GM23338 (cell line): ENCODE measurements at regions not wholly inside any gene's neighbourhood (a gene's known extent, or its start where the extent isn't known, plus 50 kb on each side); places are given as distances from the start of the nearest gene placed in this dataset.

Source experiments
- ATAC-seq: fragments of 200-7000 bp; cut with Tn5 transposase; 3 replicates; pipeline ENCODE4 v1.9.1; 2020
- DNase-seq: peaks from one replicate; pipeline ENCODE4 v3.0.0-alpha.2; 2015; ENCODE audit warnings: low spot score
- H2AFZ ChIP-seq: fragments of 200-600 bp; sonication (generic); 2 replicates; pipeline ENCODE4 v1.8.0; 2016; ENCODE audit warnings: antibody characterized with exemption, mild to moderate bottlenecking, moderate library complexity
- H3F3A ChIP-seq: fragments of 200-600 bp; sonication (generic); replicated peaks from 2 replicates; pipeline ENCODE4 v1.8.0; 2017; ENCODE audit warnings: antibody characterized with exemption, mixed run types, low read depth
- H3K27ac ChIP-seq: fragments of 200-600 bp; sonication (generic); 2 replicates; pipeline ENCODE4 v1.6.1; 2016; ENCODE audit warnings: low read depth
- H3K27me3 ChIP-seq: fragments of 200-600 bp; sonication (generic); 2 replicates; pipeline ENCODE4 v1.8.0; 2016; ENCODE audit warnings: mild to moderate bottlenecking, mixed run types, moderate library complexity; ENCODE audit not compliant: insufficient read depth
- H3K36me3 ChIP-seq: fragments of 200-600 bp; sonication (generic); 2 replicates; pipeline ENCODE4 v1.8.0; 2016; ENCODE audit warnings: mild to moderate bottlenecking; ENCODE audit not compliant: insufficient read depth
- H3K4me1 ChIP-seq: fragments of 200-600 bp; sonication (generic); 2 replicates; pipeline ENCODE4 v1.8.0; 2016; ENCODE audit warnings: mild to moderate bottlenecking, moderate library complexity; ENCODE audit not compliant: insufficient read depth
- H3K4me2 ChIP-seq: fragments of 200-600 bp; sonication (generic); 2 replicates; pipeline ENCODE4 v1.7.1; 2017; ENCODE audit warnings: mixed run types
- H3K4me3 ChIP-seq: fragments of 200-600 bp; sonication (generic); 2 replicates; pipeline ENCODE4 v1.6.1; 2016; ENCODE audit warnings: mixed run types
- H3K79me2 ChIP-seq: fragments of 200-600 bp; sonication (generic); replicated peaks from 2 replicates; pipeline ENCODE4 v1.8.0; 2017; ENCODE audit warnings: mild to moderate bottlenecking; ENCODE audit not compliant: insufficient read depth
- H3K9me2 ChIP-seq: fragments of 200-600 bp; sonication (generic); 2 replicates; pipeline ENCODE4 v1.8.0; 2017; ENCODE audit not compliant: insufficient read depth
- H4K20me1 ChIP-seq: fragments of 200-600 bp; sonication (generic); replicated peaks from 2 replicates; pipeline ENCODE4 v1.8.0; 2017; ENCODE audit warnings: mild to moderate bottlenecking; ENCODE audit not compliant: insufficient read depth
- H3K27ac Mint-ChIP-seq: 2 replicates; pipeline ENCODE4 v1.8.0; 2020; ENCODE audit warnings: inconsistent platforms, mild to moderate bottlenecking, moderate library complexity, mixed read lengths
- H3K27me3 Mint-ChIP-seq: 3 replicates; pipeline ENCODE4 v1.8.0; 2022; ENCODE audit warnings: low read depth, mild to moderate bottlenecking, moderate library complexity, mixed read lengths, inconsistent platforms; ENCODE audit not compliant: insufficient read depth, poor library complexity
- H3K36me3 Mint-ChIP-seq: 3 replicates; pipeline ENCODE4 v1.8.0; 2021; ENCODE audit warnings: low read depth, mild to moderate bottlenecking, inconsistent platforms, moderate library complexity, mixed read lengths
- H3K4me1 Mint-ChIP-seq: 3 replicates; pipeline ENCODE4 v1.8.0; 2020; ENCODE audit warnings: mild to moderate bottlenecking, inconsistent platforms, mixed read lengths
- H3K4me3 Mint-ChIP-seq: 3 replicates; pipeline ENCODE4 v1.8.0; 2021; ENCODE audit warnings: moderate library complexity, mild to moderate bottlenecking, inconsistent platforms, mixed read lengths
- H3K9me3 Mint-ChIP-seq: 3 replicates; pipeline ENCODE4 v1.8.0; 2020; ENCODE audit warnings: moderate library complexity, mild to moderate bottlenecking, inconsistent platforms, mixed read lengths
- POLR2AphosphoS5 ChIP-seq: IDR thresholded peaks from 2 replicates; pipeline ENCODE4 v1.6.1; 2016; ENCODE audit warnings: antibody characterized with exemption, low read depth
- TF ChIP-seq, protein P1 (sequence below): fragments of 250-450 bp; sonication (Bioruptor Pico); IDR thresholded peaks from 2 replicates; pipeline ENCODE4 v1.5.0; 2020; ENCODE audit warnings: mild to moderate bottlenecking, moderate library complexity
- TF ChIP-seq, protein P2 (sequence below): IDR thresholded peaks from 2 replicates; pipeline ENCODE4 v1.6.1; 2016; ENCODE audit warnings: antibody characterized with exemption

DNA sequence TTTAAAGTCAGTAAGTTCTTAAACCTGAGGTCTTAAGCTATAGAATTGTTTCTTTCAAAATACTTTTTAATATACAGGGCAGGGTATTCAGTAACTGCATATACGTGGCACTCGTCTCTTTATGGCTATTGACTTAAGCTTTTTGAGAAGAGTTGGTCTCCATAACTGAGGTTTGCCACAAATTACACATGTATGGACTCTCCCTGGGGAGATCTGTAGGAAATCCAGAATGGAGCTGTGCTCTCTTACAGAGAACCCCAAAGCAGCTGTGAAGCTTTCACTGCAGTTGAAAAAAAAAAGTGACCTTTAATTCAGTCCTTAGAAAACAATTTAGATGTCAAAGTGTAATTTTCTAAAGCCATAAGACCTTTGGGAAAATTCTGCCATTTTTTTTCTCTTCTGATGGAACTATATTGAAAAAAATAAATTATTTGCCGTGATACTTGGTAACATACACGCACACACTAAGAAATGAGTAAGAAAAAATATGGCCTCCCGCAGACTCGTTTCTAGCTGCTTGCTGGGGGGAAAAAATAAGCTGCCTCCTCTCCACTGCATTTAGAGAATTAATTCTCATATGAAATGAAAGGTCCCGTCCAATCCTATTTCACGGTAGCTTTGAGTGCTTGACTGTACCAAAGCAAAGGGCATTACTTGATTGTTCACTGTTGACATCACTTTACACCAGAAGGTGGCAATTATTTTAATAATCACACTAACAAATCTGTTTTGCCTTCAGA is 159.4 kb upstream of the TENM3 start:
- Mint-ChIP-seq H3K9me3 (no peaks in the 10 kb centered on the region), H3K4me1 (peaks cover 48% of the 10 kb centered on the region), H3K36me3 (no peaks in the 10 kb centered on the region), H3K27me3 (no peaks in the 10 kb centered on the region), H3K4me3 (no peak overlapping the region), H3K27ac (peak overlapping the region; percentile 70; the same call in 1 of the 2 replicates)
- H3K27ac ChIP-seq, result peak overlapping the region; percentile 67; the same call in 1 of the 2 replicates
- peak overlapping the region; percentile 22 for H3K4me2 ChIP-seq
- no peaks in the 10 kb centered on the region for H3K27me3 ChIP-seq
- H3K9me2 ChIP-seq, result no peaks in the 10 kb centered on the region
- peaks cover 50% of the 10 kb centered on the region for H3K4me1 ChIP-seq
- TF ChIP-seq POLR2AphosphoS5, result no peak
- TF ChIP-seq, protein P1, sequence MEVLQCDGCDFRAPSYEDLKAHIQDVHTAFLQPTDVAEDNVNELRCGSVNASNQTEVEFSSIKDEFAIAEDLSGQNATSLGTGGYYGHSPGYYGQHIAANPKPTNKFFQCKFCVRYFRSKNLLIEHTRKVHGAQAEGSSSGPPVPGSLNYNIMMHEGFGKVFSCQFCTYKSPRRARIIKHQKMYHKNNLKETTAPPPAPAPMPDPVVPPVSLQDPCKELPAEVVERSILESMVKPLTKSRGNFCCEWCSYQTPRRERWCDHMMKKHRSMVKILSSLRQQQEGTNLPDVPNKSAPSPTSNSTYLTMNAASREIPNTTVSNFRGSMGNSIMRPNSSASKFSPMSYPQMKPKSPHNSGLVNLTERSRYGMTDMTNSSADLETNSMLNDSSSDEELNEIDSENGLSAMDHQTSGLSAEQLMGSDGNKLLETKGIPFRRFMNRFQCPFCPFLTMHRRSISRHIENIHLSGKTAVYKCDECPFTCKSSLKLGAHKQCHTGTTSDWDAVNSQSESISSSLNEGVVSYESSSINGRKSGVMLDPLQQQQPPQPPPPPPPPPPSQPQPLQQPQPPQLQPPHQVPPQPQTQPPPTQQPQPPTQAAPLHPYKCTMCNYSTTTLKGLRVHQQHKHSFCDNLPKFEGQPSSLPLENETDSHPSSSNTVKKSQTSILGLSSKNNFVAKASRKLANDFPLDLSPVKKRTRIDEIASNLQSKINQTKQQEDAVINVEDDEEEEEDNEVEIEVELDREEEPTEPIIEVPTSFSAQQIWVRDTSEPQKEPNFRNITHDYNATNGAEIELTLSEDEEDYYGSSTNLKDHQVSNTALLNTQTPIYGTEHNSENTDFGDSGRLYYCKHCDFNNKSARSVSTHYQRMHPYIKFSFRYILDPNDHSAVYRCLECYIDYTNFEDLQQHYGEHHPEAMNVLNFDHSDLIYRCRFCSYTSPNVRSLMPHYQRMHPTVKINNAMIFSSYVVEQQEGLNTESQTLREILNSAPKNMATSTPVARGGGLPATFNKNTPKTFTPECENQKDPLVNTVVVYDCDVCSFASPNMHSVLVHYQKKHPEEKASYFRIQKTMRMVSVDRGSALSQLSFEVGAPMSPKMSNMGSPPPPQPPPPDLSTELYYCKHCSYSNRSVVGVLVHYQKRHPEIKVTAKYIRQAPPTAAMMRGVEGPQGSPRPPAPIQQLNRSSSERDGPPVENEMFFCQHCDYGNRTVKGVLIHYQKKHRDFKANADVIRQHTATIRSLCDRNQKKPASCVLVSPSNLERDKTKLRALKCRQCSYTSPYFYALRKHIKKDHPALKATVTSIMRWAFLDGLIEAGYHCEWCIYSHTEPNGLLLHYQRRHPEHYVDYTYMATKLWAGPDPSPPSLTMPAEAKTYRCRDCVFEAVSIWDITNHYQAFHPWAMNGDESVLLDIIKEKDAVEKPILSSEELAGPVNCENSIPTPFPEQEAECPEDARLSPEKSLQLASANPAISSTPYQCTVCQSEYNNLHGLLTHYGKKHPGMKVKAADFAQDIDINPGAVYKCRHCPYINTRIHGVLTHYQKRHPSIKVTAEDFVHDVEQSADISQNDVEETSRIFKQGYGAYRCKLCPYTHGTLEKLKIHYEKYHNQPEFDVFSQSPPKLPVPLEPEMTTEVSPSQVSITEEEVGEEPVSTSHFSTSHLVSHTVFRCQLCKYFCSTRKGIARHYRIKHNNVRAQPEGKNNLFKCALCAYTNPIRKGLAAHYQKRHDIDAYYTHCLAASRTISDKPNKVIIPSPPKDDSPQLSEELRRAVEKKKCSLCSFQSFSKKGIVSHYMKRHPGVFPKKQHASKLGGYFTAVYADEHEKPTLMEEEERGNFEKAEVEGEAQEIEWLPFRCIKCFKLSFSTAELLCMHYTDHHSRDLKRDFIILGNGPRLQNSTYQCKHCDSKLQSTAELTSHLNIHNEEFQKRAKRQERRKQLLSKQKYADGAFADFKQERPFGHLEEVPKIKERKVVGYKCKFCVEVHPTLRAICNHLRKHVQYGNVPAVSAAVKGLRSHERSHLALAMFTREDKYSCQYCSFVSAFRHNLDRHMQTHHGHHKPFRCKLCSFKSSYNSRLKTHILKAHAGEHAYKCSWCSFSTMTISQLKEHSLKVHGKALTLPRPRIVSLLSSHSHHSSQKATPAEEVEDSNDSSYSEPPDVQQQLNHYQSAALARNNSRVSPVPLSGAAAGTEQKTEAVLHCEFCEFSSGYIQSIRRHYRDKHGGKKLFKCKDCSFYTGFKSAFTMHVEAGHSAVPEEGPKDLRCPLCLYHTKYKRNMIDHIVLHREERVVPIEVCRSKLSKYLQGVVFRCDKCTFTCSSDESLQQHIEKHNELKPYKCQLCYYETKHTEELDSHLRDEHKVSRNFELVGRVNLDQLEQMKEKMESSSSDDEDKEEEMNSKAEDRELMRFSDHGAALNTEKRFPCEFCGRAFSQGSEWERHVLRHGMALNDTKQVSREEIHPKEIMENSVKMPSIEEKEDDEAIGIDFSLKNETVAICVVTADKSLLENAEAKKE (CRISPR knock-in tag), result no peak
- H3K4me3 ChIP-seq, result peak overlapping the region; percentile 16; the same call in 1 of the 2 replicates
- H3F3A ChIP-seq, result no peaks in the 10 kb centered on the region
- ATAC-seq (no peak; the same call in 2 of the 3 replicates), DNase-seq (no peak)
- no peaks in the 10 kb centered on the region for H4K20me1 ChIP-seq
- H3K36me3 ChIP-seq, result no peaks in the 10 kb centered on the region
- no peaks in the 10 kb centered on the region for H3K79me2 ChIP-seq
- no peak overlapping the region for H2AFZ ChIP-seq

DNA sequence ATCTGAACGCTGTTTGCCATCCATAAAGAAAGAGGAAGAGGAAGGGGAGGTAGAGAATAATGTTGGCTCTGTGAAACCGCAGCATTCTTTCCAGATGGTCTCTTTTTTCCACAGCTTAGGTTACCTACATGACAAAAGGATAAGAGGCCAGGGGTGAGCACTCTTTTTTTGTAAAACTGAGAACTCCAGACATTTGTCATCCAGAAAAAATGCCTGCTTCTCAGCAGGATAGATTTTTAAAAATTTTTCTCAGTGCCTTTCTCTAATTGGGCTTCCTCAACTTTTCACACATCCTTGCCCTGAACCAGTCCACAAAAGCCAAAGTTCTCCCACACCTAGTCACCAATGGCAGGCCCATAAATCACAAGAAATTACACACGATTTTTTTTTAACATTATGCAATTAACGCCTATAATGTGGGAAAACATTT is 158.1 kb upstream of the TENM3 start:
- Mint-ChIP-seq H3K36me3 (no peaks in the 10 kb centered on the region), H3K27me3 (no peaks in the 10 kb centered on the region), H3K27ac (peak overlapping the region; percentile 86), H3K4me1 (peaks cover 48% of the 10 kb centered on the region), H3K4me3 (peak overlapping the region; percentile 46), H3K9me3 (no peaks in the 10 kb centered on the region)
- H3K4me2 ChIP-seq, result peak overlapping the region; percentile 22
- no peaks in the 10 kb centered on the region for H3K79me2 ChIP-seq
- no peaks in the 10 kb centered on the region for H3F3A ChIP-seq
- H3K4me3 ChIP-seq, result peak overlapping the region; percentile 16
- peak; percentile 84 for ATAC-seq
- peak overlapping the region; percentile 57 for H3K27ac ChIP-seq
- H3K4me1 ChIP-seq, result peaks cover 52% of the 10 kb centered on the region
- H3K9me2 ChIP-seq, result no peaks in the 10 kb centered on the region
- no peaks in the 10 kb centered on the region for H4K20me1 ChIP-seq
- H3K36me3 ChIP-seq, result no peaks in the 10 kb centered on the region
- H3K27me3 ChIP-seq, result no peaks in the 10 kb centered on the region
- peak; percentile 78 for DNase-seq
- H2AFZ ChIP-seq, result no peak overlapping the region
- TF ChIP-seq, protein P1 (CRISPR knock-in tag), result peak; percentile 27; the same call in 1 of the 2 replicates
- TF ChIP-seq, protein P2, sequence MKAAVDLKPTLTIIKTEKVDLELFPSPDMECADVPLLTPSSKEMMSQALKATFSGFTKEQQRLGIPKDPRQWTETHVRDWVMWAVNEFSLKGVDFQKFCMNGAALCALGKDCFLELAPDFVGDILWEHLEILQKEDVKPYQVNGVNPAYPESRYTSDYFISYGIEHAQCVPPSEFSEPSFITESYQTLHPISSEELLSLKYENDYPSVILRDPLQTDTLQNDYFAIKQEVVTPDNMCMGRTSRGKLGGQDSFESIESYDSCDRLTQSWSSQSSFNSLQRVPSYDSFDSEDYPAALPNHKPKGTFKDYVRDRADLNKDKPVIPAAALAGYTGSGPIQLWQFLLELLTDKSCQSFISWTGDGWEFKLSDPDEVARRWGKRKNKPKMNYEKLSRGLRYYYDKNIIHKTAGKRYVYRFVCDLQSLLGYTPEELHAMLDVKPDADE, result no peak
